ENCODE measurements at regions not wholly inside any gene's neighbourhood (a gene's known extent, or its start where the extent isn't known, plus 50 kb on each side); places are given as distances from the start of the nearest gene placed in this dataset.
A peak's percentile ranks its signal among the peaks of the same experiment; 100 is the strongest.

DNA sequence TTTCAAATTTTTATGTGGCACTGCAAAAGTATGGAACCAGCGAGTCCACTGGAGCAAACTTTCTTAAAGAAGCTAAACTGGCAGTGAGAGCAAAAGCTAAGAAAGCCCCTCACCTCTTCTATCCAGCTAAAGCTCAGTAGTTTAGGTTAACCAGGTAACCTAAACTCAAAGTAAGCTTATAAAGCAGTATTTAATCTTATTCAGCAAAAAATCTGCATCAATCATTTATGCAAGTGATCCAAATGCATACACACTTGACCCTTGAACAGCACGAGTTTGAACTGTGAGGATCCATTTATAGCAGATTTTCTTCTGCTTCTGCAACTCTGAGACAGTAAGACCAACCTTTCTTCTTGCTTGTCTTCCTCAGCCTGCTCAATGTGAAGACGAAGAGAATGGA is 363.8 kb upstream of the CDH18 start:
- TF ChIP-seq, protein P1, sequence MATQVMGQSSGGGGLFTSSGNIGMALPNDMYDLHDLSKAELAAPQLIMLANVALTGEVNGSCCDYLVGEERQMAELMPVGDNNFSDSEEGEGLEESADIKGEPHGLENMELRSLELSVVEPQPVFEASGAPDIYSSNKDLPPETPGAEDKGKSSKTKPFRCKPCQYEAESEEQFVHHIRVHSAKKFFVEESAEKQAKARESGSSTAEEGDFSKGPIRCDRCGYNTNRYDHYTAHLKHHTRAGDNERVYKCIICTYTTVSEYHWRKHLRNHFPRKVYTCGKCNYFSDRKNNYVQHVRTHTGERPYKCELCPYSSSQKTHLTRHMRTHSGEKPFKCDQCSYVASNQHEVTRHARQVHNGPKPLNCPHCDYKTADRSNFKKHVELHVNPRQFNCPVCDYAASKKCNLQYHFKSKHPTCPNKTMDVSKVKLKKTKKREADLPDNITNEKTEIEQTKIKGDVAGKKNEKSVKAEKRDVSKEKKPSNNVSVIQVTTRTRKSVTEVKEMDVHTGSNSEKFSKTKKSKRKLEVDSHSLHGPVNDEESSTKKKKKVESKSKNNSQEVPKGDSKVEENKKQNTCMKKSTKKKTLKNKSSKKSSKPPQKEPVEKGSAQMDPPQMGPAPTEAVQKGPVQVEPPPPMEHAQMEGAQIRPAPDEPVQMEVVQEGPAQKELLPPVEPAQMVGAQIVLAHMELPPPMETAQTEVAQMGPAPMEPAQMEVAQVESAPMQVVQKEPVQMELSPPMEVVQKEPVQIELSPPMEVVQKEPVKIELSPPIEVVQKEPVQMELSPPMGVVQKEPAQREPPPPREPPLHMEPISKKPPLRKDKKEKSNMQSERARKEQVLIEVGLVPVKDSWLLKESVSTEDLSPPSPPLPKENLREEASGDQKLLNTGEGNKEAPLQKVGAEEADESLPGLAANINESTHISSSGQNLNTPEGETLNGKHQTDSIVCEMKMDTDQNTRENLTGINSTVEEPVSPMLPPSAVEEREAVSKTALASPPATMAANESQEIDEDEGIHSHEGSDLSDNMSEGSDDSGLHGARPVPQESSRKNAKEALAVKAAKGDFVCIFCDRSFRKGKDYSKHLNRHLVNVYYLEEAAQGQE (IDR thresholded peaks at IDR 0.05; ENCODE audit: low read depth, low read length) = no peak
- no peak for TF ChIP-seq RFX5 (IDR thresholded peaks at IDR 0.05; ENCODE audit: low read length)
- no peak for TF ChIP-seq EZH2phosphoT487 (IDR thresholded peaks at IDR 0.05; ENCODE audit: borderline replicate concordance, low read depth)
- TF ChIP-seq ELF1 (IDR thresholded peaks at IDR 0.05) = no peak
- H3K27ac ChIP-seq (ENCODE audit: low read depth in 2 of 2, low read length in 1 of 2) = no peak overlapping the region
- H3K4me3 ChIP-seq (ENCODE audit: low read depth in 2 of 2, low read length in 1 of 2) = no peak overlapping the region
- no peak overlapping the region for H2AFZ ChIP-seq (ENCODE audit: low read depth)
- H4K20me1 ChIP-seq (ENCODE audit: insufficient read depth) = no peaks in the 10 kb centered on the region
- H3K9ac ChIP-seq = no peak overlapping the region
- CTCF ChIA-PET = no interaction called here
- H3K36me3 ChIP-seq (replicated peaks in 1 of 2; ENCODE audit: control insufficient read depth in 1 of 2, insufficient read depth in 2 of 2, low read length in 1 of 2) = no peaks in the 10 kb centered on the region
- H3K4me1 ChIP-seq (ENCODE audit: control insufficient read depth in 1 of 2, insufficient read depth in 2 of 2, low read depth in 1 of 2, low read length in 1 of 2) = no peaks in the 10 kb centered on the region; a peak in 1 of 4 replicates
- H3F3A ChIP-seq (replicated peaks; ENCODE audit: insufficient read depth) = no peaks in the 10 kb centered on the region
- WGBS (ENCODE audit: low lambda C conversion rate) = 24% methylated on average over 3 of the region's 3 CpGs
- no peaks in the 10 kb centered on the region for H3K9me3 ChIP-seq
- DNase-seq = no peak
- H3K27me3 ChIP-seq (ENCODE audit: insufficient read depth) = no peaks in the 10 kb centered on the region
- H3K79me2 ChIP-seq (ENCODE audit: insufficient read depth) = no peaks in the 10 kb centered on the region
- H3K4me2 ChIP-seq = no peak overlapping the region
- POLR2A ChIA-PET = no interaction called here
- H3K9me2 ChIP-seq = no peaks in the 10 kb centered on the region

DNA sequence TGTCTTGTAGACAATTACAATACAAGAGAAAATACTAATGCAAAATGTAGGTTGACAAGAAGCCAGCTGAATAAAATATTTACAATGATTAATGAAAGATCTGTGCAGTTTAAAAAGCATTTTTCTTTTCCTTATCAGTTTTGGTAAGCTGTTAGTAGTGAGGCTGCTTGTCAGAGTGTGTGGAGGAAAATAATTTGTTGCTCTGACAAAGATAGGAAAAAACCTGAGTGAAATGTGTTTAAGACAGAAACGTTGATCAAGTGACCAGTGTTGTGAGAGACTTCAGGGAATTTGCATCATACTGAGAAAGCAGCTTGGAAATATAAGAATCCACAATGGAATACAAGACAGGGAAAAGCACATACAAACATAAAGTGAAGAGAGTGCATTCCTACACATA is 360.3 kb upstream of the CDH18 start:
- H3K9ac ChIP-seq = no peak overlapping the region
- H3F3A ChIP-seq (replicated peaks; ENCODE audit: insufficient read depth) = no peaks in the 10 kb centered on the region
- H3K36me3 ChIP-seq (replicated peaks in 1 of 2; ENCODE audit: control insufficient read depth in 1 of 2, insufficient read depth in 2 of 2, low read length in 1 of 2) = no peaks in the 10 kb centered on the region
- no peaks in the 10 kb centered on the region for H4K20me1 ChIP-seq (ENCODE audit: insufficient read depth)
- H3K4me1 ChIP-seq (ENCODE audit: control insufficient read depth in 1 of 2, insufficient read depth in 2 of 2, low read depth in 1 of 2, low read length in 1 of 2) = no peaks in the 10 kb centered on the region
- H3K27me3 ChIP-seq (ENCODE audit: insufficient read depth) = no peaks in the 10 kb centered on the region
- no peak overlapping the region for H2AFZ ChIP-seq (ENCODE audit: low read depth)
- H3K4me2 ChIP-seq = no peak overlapping the region
- no peaks in the 10 kb centered on the region for H3K9me2 ChIP-seq
- no peaks in the 10 kb centered on the region for H3K9me3 ChIP-seq
- TF ChIP-seq, protein P2, sequence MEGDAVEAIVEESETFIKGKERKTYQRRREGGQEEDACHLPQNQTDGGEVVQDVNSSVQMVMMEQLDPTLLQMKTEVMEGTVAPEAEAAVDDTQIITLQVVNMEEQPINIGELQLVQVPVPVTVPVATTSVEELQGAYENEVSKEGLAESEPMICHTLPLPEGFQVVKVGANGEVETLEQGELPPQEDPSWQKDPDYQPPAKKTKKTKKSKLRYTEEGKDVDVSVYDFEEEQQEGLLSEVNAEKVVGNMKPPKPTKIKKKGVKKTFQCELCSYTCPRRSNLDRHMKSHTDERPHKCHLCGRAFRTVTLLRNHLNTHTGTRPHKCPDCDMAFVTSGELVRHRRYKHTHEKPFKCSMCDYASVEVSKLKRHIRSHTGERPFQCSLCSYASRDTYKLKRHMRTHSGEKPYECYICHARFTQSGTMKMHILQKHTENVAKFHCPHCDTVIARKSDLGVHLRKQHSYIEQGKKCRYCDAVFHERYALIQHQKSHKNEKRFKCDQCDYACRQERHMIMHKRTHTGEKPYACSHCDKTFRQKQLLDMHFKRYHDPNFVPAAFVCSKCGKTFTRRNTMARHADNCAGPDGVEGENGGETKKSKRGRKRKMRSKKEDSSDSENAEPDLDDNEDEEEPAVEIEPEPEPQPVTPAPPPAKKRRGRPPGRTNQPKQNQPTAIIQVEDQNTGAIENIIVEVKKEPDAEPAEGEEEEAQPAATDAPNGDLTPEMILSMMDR (IDR thresholded peaks at IDR 0.05) = no peak
- no peak for TF ChIP-seq ELF1 (IDR thresholded peaks at IDR 0.05)
- H3K79me2 ChIP-seq (ENCODE audit: insufficient read depth) = no peaks in the 10 kb centered on the region
- 0% methylated on average over 1 of the region's 1 CpG for WGBS (ENCODE audit: low lambda C conversion rate)
- no peak overlapping the region for H3K4me3 ChIP-seq (ENCODE audit: low read depth in 2 of 2, low read length in 1 of 2)
- H3K27ac ChIP-seq (ENCODE audit: low read depth in 2 of 2, low read length in 1 of 2) = no peak overlapping the region
- DNase-seq = no peak
- CTCF ChIA-PET = no interaction called here
- POLR2A ChIA-PET = no interaction called here

DNA sequence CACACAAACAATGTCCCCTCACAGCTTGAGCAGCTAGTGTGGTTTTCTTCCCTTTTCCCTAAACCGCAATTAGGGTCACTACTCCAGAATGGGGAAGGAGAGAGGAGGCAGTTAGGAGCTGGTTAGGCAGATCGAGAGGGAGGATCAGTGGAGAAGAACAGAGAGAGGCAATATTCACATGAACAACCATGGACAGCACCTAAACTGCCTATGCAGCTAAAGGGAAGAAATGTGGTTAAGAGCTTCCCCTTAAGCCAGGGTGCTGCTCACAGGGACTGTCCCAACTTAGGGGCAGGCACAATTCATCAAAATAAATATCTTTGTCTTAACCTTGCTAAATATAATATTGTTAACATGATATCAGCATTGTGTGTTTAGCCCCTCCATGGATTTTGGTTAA is 359.3 kb upstream of the CDH18 start:
- Histone ChIP-seq H3K36me3 (replicated peaks in 1 of 2; ENCODE audit: control insufficient read depth in 1 of 2, insufficient read depth in 2 of 2, low read length in 1 of 2) (no peaks in the 10 kb centered on the region), H3K27ac (ENCODE audit: low read depth in 2 of 2, low read length in 1 of 2) (no peak overlapping the region), H3K4me3 (ENCODE audit: low read depth in 2 of 2, low read length in 1 of 2) (no peak overlapping the region), H2AFZ (ENCODE audit: low read depth) (no peak overlapping the region), H3K79me2 (ENCODE audit: insufficient read depth) (no peaks in the 10 kb centered on the region), H3K27me3 (ENCODE audit: insufficient read depth) (no peaks in the 10 kb centered on the region), H3F3A (replicated peaks; ENCODE audit: insufficient read depth) (no peaks in the 10 kb centered on the region), H3K9ac (no peak overlapping the region), H3K4me1 (ENCODE audit: control insufficient read depth in 1 of 2, insufficient read depth in 2 of 2, low read depth in 1 of 2, low read length in 1 of 2) (no peaks in the 10 kb centered on the region), H3K4me2 (no peak overlapping the region), H3K9me3 (no peaks in the 10 kb centered on the region), H4K20me1 (ENCODE audit: insufficient read depth) (no peaks in the 10 kb centered on the region), H3K9me2 (no peaks in the 10 kb centered on the region)
- DNase-seq = no peak
- ChIA-PET POLR2A (no interaction called here), CTCF (no interaction called here)
- TF ChIP-seq RCOR1 (IDR thresholded peaks at IDR 0.05; ENCODE audit: low read length) = no peak
- TF ChIP-seq NRF1 (IDR thresholded peaks at IDR 0.05; ENCODE audit: low read depth, low read length) = no peak
- TF ChIP-seq, protein P2 (IDR thresholded peaks at IDR 0.05) = no peak
- TF ChIP-seq MEF2A (IDR thresholded peaks at IDR 0.05; ENCODE audit: borderline replicate concordance, low read depth) = no peak
- TF ChIP-seq, protein P1 (IDR thresholded peaks at IDR 0.05; ENCODE audit: low read depth, low read length) = peak; percentile 42; the same call in 1 of the 2 replicates
- TF ChIP-seq JUND (IDR thresholded peaks at IDR 0.05) = no peak
- WGBS (ENCODE audit: low lambda C conversion rate) = 10% methylated on average over 2 of the region's 2 CpGs
